DND-41 (cell line): ENCODE measurements at regions not wholly inside any gene's neighbourhood (a gene's known extent, or its start where the extent isn't known, plus 50 kb on each side); places are given as distances from the start of the nearest gene placed in this dataset.

ENCODE experiments used
- ATAC-seq: fragments of 200-7000 bp; cut with Tn5 transposase; 3 replicates; pipeline ENCODE4 v1.9.1; 2021; ENCODE audit warnings: low read depth; ENCODE audit not compliant: insufficient read depth
- DNase-seq: peaks from one replicate; pipeline ENCODE4 v3.0.0-alpha.2; 2020
- H2AFZ ChIP-seq: 2 replicates; pipeline ENCODE4 v1.6.0; 2012; ENCODE audit warnings: low read depth, low read length
- H3K27ac ChIP-seq: 2 replicates; pipeline ENCODE4 v1.5.1; 2012; ENCODE audit warnings: low read length, inconsistent platforms
- H3K27me3 ChIP-seq: fragments of 200-600 bp; sonication (generic); 2 replicates; pipeline ENCODE4 v1.6.0; 2012; ENCODE audit warnings: low read length, mild to moderate bottlenecking, inconsistent platforms; ENCODE audit not compliant: insufficient read depth, poor library complexity
- H3K36me3 ChIP-seq: 2 replicates; pipeline ENCODE4 v1.5.1; 2012; ENCODE audit warnings: low read length, inconsistent platforms; ENCODE audit not compliant: insufficient read depth
- H3K4me1 ChIP-seq: 2 replicates; pipeline ENCODE4 v1.5.1; 2012; ENCODE audit warnings: mild to moderate bottlenecking, low read length; ENCODE audit not compliant: insufficient read depth
- H3K4me2 ChIP-seq: 2 replicates; pipeline ENCODE4 v1.6.0; 2012; ENCODE audit warnings: mild to moderate bottlenecking, moderate library complexity, low read length, inconsistent platforms; ENCODE audit not compliant: insufficient read depth
- H3K4me3 ChIP-seq, 2 experiments: fragments of 200-600 bp in 1 of 2; shearing (Covaris generic) in 1 of 2; 2 replicates each; pipeline ENCODE4 v1.5.1; 2012 to 2016; ENCODE audit warnings: inconsistent platforms in 2 of 2, low read length in 2 of 2, mild to moderate bottlenecking in 2 of 2, low read depth in 1 of 2, moderate library complexity in 1 of 2
- H3K79me2 ChIP-seq: 2 replicates; pipeline ENCODE4 v1.6.0; 2012; ENCODE audit warnings: low read length, inconsistent platforms; ENCODE audit not compliant: insufficient read depth
- H3K9ac ChIP-seq: 2 replicates; pipeline ENCODE4 v1.6.0; 2012; ENCODE audit warnings: low read depth, mild to moderate bottlenecking, inconsistent platforms, low read length, moderate library complexity
- H3K9me3 ChIP-seq: 2 replicates; pipeline ENCODE4 v1.5.1; 2012; ENCODE audit warnings: low read length, moderate library complexity, mild to moderate bottlenecking, inconsistent platforms; ENCODE audit not compliant: insufficient read depth, severe bottlenecking
- H4K20me1 ChIP-seq: 2 replicates; pipeline ENCODE4 v1.6.0; 2012; ENCODE audit warnings: low read length; ENCODE audit not compliant: insufficient read depth
- CTCF ChIP-seq: IDR thresholded peaks from 2 replicates; pipeline ENCODE4 v1.5.1; 2012; ENCODE audit warnings: borderline replicate concordance, low read length, moderate library complexity, mild to moderate bottlenecking; ENCODE audit not compliant: poor library complexity, severe bottlenecking; ENCODE audit errors: extremely low read depth
- EZH2 ChIP-seq: IDR thresholded peaks from 3 replicates; pipeline ENCODE4 v1.6.1; 2012; ENCODE audit warnings: borderline replicate concordance, low read depth, mild to moderate bottlenecking, moderate library complexity, low read length, inconsistent platforms; ENCODE audit not compliant: severe bottlenecking

GRCh38 chr6:108782179-108783041 is 65.8 kb upstream of the ARMC2 start:
- no peak overlapping the region; the same call in 1 of the 2 replicates for H3K27ac ChIP-seq
- H3K9ac ChIP-seq, result peak overlapping the region; percentile 25; the same call in 1 of the 2 replicates
- no peaks in the 10 kb centered on the region for H3K79me2 ChIP-seq
- H3K9me3 ChIP-seq, result no peaks in the 10 kb centered on the region
- no peaks in the 10 kb centered on the region for H3K27me3 ChIP-seq
- no peaks in the 10 kb centered on the region for H4K20me1 ChIP-seq
- peaks cover 15% of the 10 kb centered on the region for H3K4me1 ChIP-seq
- ATAC-seq, result peak; percentile 99
- H3K36me3 ChIP-seq, result no peaks in the 10 kb centered on the region
- peak overlapping the region; percentile 69 for H3K4me2 ChIP-seq
- peak; percentile 80 for DNase-seq
- peak overlapping the region; percentile 79 for H2AFZ ChIP-seq
- peak overlapping the region in 1 of 2 experiments; percentile 50; a peak in 2 of 4 replicates for H3K4me3 ChIP-seq
- TF ChIP-seq CTCF (peak; percentile 94), EZH2 (no peak)

GRCh38 chr6:108785653-108786052 is 62.6 kb upstream of the ARMC2 start:
- H3K36me3 ChIP-seq, result no peaks in the 10 kb centered on the region
- DNase-seq, result no peak
- H4K20me1 ChIP-seq, result no peaks in the 10 kb centered on the region
- ATAC-seq, result no peak
- H3K79me2 ChIP-seq, result no peaks in the 10 kb centered on the region
- no peaks in the 10 kb centered on the region for H3K27me3 ChIP-seq
- H3K27ac ChIP-seq, result no peak overlapping the region
- H3K9me3 ChIP-seq, result peaks cover 6% of the 10 kb centered on the region
- no peak overlapping the region for H3K4me3 ChIP-seq
- TF ChIP-seq EZH2, result no peak
- TF ChIP-seq CTCF, result no peak
- no peak overlapping the region for H3K4me2 ChIP-seq
- H2AFZ ChIP-seq, result no peak overlapping the region
- H3K4me1 ChIP-seq, result peaks cover 15% of the 10 kb centered on the region
- H3K9ac ChIP-seq, result no peak overlapping the region

- TF ChIP-seq EZH2 (no peak), CTCF (no peak)
- Histone ChIP-seq H3K9me3 (peaks cover 6% of the 10 kb centered on the region), H3K36me3 (no peaks in the 10 kb centered on the region), H2AFZ (no peak overlapping the region), H3K4me3 (no peak overlapping the region), H3K9ac (no peak overlapping the region), H3K4me2 (no peak overlapping the region), H4K20me1 (no peaks in the 10 kb centered on the region), H3K27ac (no peak overlapping the region), H3K4me1 (no peaks in the 10 kb centered on the region), H3K27me3 (no peaks in the 10 kb centered on the region), H3K79me2 (no peaks in the 10 kb centered on the region)
- DNase-seq (no peak), ATAC-seq (no peak)
These were observed 59.8 kb upstream of the ARMC2 start for GRCh38 chr6:108788416-108788815.
